ENCODE measurements at regions not wholly inside any gene's neighbourhood (a gene's known extent, or its start where the extent isn't known, plus 50 kb on each side); places are given as distances from the start of the nearest gene placed in this dataset.

DNA sequence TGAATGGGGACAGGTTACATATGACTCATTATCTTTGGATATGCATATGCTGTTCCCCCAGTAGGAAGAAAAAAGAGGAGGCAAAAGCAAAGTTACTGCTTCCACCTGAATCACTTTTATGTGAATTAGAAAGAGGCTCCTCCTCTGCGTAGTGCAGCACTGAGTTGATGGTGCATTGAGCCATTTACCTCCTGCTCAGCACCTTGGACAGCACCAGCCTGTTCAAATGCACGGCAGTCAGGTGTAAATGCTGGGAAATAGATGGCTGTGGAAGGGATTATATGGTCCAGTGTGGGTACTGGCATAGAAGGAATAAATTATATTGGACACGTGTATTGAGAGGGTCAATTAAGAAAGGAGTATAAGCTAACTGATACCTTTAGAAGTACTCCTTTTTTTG lies 541.9 kb upstream of the SEL1L start:
- Histone ChIP-seq H3K27me3 (no peaks in the 10 kb centered on the region), H3K36me3 (no peaks in the 10 kb centered on the region)

DNA sequence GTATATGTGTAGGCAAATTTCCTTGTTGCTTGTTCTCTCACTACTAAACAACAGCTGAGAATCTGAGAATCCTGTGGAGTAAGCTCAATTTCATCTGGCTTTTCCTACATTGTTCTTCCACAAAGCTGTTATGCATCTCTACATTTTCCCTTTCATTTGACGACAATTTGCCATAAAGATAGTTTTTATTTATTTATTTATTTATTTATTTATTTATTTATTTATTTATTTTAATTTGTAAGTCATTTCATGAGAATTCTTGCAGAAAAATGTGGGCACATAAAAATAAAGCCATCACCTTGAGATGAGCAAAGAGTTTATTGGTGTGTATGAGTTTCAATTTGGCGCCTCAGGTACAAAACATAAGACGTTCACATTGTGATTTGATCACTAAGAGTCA lies 545.9 kb upstream of the SEL1L start:
- no peaks in the 10 kb centered on the region for H3K9me3 ChIP-seq (replicated peaks)
- DNase-seq = no peak
- no peaks in the 10 kb centered on the region for H3K4me1 ChIP-seq
- no peaks in the 10 kb centered on the region for H3K27me3 ChIP-seq
- H3K36me3 ChIP-seq = no peaks in the 10 kb centered on the region
- no peak overlapping the region for H3K27ac ChIP-seq
- no peak overlapping the region for H3K4me3 ChIP-seq

More for the DNA sequence above, 541.9 kb upstream of the SEL1L start:
- no peaks in the 10 kb centered on the region for H3K4me1 ChIP-seq
- H3K9me3 ChIP-seq (replicated peaks) = no peaks in the 10 kb centered on the region
- no peak overlapping the region for H3K4me3 ChIP-seq
- DNase-seq = peak; percentile 50 to 74
- H3K27ac ChIP-seq = no peak overlapping the region

DNA sequence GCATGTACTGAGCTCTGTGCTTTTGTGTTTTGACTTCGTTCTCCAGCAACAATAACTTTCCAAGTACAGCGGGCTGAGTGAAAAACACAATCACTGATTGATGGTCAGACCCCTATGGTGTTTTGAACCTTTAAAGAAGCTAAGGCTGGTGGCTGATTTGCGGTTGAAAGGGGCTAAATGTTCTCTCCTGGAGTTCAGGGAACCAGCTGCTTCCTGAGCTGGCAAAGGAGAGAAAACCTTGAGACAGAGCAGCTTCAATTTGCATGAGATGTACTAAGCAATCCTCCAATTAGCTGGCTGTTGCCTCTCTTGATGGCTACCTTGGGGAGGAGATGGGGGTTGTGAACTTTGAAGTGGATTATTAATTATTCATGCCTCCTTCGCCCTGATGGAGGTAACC lies 546.7 kb upstream of the SEL1L start:
- Histone ChIP-seq H3K27me3 (no peaks in the 10 kb centered on the region), H3K9me3 (replicated peaks) (no peaks in the 10 kb centered on the region), H3K36me3 (no peaks in the 10 kb centered on the region), H3K4me3 (no peak overlapping the region), H3K27ac (no peak overlapping the region), H3K4me1 (no peaks in the 10 kb centered on the region)
- DNase-seq = no peak

DNA sequence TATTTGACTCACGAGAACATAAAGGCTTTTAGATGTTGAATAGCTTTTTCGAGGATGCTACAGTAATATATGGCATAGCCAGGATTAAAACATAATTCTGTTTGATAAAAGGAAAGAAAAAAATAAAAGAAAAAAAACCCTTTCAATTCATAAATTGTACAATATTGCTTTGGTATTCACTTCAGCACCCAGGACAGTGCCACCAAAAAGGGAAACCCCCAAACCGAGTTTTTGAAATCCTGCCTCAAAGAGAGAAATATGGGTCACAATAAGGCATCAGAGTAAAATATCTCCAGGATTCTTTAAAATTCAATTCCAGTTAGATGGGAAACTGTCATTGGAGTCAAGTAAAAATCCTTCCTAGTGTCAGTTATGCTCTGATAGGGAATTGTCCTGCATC lies 551.2 kb upstream of the SEL1L start:
- H3K4me3 ChIP-seq = no peak overlapping the region
- H3K36me3 ChIP-seq = no peaks in the 10 kb centered on the region
- peak in 1 of 2 experiments; percentile 14 for DNase-seq
- H3K27ac ChIP-seq = no peak overlapping the region
- no peaks in the 10 kb centered on the region for H3K27me3 ChIP-seq
- no peaks in the 10 kb centered on the region for H3K4me1 ChIP-seq
- H3K9me3 ChIP-seq (replicated peaks) = no peaks in the 10 kb centered on the region

DNA sequence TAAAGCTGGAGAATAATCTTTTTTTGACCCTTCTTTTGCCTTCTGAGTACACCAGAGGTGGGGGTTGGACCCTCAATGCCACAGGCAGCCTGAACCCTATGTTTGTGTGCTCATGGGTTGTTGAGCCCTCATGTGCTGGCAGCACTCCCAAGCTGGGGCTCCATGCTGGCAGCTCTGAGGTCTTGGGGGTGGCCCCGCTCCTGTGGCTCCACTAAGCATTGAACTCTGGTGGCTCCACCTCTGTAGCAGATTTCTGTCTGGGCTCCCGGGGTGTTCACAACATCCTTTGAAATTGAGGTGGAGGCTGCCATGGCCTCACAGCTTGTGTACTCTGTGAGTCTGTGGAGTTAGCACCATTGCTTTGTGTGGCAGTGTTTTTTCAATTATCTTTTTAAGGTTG lies 557.4 kb upstream of the SEL1L start:
- Histone ChIP-seq H3K27me3 (no peaks in the 10 kb centered on the region), H3K4me3 (no peak overlapping the region), H3K9me3 (replicated peaks) (no peaks in the 10 kb centered on the region), H3K36me3 (no peaks in the 10 kb centered on the region), H3K4me1 (no peaks in the 10 kb centered on the region), H3K27ac (no peak overlapping the region)
- no peak for DNase-seq

DNA sequence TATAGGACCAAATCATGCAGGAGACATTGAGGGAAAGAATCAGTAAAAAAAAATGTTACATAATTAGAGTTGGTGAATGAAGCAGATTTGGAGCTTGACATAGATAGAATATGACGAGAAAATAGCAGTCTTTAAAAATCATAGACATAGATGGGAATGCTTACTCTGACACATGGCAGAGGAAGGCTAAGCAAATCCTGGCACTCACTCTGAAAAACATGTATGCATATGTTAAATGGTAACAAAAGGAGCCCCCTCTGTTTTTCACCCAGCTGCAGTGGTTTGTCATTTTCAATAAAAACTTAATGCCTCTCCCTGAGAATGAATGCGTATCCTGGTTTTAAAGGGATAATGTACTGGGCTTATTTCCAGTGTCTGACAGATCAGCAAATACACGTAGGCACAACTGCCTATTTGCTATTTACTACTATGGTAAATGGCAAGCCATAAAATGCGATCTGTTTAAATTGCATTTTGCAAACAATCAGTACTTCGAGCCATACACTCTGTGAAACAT lies 561.2 kb upstream of the SEL1L start:
- H3K36me3 ChIP-seq = no peaks in the 10 kb centered on the region
- H3K27me3 ChIP-seq = no peaks in the 10 kb centered on the region
- no peaks in the 10 kb centered on the region for H3K9me3 ChIP-seq (replicated peaks)
- H3K4me1 ChIP-seq = no peaks in the 10 kb centered on the region
- no peak for DNase-seq
- H3K27ac ChIP-seq = no peak overlapping the region
- no peak overlapping the region for H3K4me3 ChIP-seq

DNA sequence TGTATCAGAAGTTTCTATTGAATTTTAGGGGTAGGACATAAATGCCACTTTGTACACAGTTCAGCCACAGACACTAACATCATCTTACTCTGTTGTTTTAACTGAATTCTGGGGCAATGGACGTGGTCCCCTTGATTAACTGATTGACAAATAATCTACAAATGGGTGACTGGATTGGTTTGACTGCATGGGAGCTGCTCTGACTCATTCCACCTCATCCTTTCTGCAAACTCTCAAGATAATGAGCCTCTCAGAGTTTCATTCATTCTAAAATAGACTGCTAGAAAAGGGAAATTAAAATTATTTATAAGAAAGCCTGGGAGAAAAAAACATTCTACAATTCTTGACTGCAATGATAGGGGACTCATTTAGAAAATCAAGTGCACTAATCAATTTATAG lies 570.4 kb upstream of the SEL1L start:
- Histone ChIP-seq H3K27ac (no peak overlapping the region), H3K9me3 (replicated peaks) (no peaks in the 10 kb centered on the region), H3K27me3 (no peaks in the 10 kb centered on the region), H3K4me1 (no peaks in the 10 kb centered on the region), H3K4me3 (no peak overlapping the region), H3K36me3 (no peaks in the 10 kb centered on the region)
- DNase-seq = no peak

DNA sequence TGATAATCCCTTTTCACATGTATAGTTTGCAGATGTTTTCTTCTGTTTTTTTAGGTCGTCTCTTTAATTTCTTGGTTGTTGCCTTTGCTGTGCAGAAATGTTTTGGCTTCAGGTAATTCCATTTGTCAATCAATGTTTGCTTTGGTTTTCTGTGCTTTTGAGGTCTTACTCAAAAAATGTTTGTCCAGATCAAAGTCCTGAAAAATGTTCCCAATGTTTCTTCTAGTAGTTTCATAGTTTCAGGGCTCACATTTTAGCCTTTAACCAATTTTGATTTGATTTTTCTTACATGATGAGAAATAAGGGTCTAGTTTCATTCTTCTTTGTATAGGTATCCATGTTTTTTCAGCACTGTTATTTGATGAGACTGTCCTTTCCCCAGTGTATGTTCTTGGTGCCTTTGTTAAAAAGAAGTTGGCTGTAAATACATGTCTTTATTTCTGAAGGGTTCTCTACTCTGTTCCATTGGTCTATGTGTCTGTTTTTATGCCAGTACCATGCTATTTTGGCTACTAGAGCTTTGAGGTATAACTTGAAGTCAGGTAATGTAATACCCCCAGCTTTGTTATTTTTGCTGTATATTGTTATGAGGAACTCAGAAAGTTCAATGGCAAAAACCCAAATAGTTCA lies 578.7 kb upstream of the SEL1L start:
- no peaks in the 10 kb centered on the region for H3K27me3 ChIP-seq
- H3K4me1 ChIP-seq = no peaks in the 10 kb centered on the region
- H3K9me3 ChIP-seq (replicated peaks) = no peaks in the 10 kb centered on the region
- no peak overlapping the region for H3K27ac ChIP-seq
- no peak for DNase-seq
- H3K36me3 ChIP-seq = no peaks in the 10 kb centered on the region
- no peak overlapping the region for H3K4me3 ChIP-seq

DNA sequence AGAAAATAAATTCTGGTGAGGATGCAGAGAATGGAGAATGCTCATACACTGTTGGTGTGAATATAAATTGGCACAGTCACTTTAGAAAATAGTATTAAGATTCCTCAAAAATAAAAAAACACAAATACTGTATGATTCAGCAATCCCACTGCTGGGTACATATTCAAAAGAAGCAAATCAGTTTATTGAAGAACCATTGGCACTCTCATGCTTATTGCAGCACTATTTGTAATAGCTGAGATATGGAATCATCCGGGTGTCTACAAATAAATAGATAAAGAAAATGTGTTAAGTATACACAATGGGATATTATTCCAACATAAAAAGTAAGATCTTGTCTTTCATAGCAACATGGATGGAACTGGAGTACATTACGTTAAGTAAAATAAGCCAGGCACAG lies 579.4 kb upstream of the SEL1L start:
- H3K27ac ChIP-seq = no peak overlapping the region
- DNase-seq = no peak
- H3K4me3 ChIP-seq = no peak overlapping the region
- H3K9me3 ChIP-seq (replicated peaks) = no peaks in the 10 kb centered on the region
- H3K4me1 ChIP-seq = no peaks in the 10 kb centered on the region
- no peaks in the 10 kb centered on the region for H3K27me3 ChIP-seq
- no peaks in the 10 kb centered on the region for H3K36me3 ChIP-seq

DNA sequence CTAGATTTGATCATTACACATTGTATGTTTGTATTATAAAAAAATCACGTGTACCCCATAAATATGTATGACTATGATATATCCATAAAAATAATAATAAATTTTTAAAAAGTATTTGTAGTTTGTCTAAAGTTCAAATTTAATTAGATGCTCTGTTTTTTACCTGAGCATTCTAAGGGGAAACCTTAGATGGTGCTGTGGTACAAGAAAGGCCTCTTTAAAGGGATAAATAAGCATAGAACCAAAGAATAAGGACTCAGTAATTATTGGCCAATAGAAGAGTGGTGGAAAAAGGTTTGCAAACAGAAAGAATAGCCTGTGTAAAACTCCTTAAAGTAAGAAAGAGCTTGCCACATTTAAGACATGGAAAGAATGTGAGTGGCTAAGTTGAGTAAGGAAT lies 580.1 kb upstream of the SEL1L start:
- Histone ChIP-seq H3K4me3 (no peak overlapping the region), H3K27me3 (no peaks in the 10 kb centered on the region), H3K36me3 (no peaks in the 10 kb centered on the region), H3K9me3 (replicated peaks) (no peaks in the 10 kb centered on the region), H3K4me1 (no peaks in the 10 kb centered on the region), H3K27ac (no peak overlapping the region)
- no peak for DNase-seq

DNA sequence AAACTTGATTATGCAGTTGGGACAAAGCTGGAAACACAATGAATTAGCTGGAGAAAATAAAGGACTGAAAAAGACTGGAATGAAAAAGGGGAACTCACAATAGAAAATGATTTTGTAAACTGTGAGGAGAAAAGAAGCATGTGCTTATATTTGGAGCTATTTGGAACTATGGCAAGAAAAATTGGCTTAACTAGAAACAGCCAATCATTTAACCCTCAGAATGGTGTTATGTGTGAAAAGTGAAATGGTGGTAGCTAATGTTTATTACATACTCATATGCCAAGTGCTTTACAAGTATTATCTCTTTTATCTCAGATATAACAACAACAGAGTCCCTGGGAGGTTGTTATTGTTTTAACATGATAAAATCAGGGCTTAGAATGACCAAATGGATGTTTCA lies 583.1 kb upstream of the SEL1L start:
- Histone ChIP-seq H3K4me1 (no peaks in the 10 kb centered on the region), H3K4me3 (no peak overlapping the region), H3K9me3 (replicated peaks) (no peaks in the 10 kb centered on the region), H3K27ac (no peak overlapping the region), H3K27me3 (no peaks in the 10 kb centered on the region), H3K36me3 (no peaks in the 10 kb centered on the region)
- DNase-seq = no peak

DNA sequence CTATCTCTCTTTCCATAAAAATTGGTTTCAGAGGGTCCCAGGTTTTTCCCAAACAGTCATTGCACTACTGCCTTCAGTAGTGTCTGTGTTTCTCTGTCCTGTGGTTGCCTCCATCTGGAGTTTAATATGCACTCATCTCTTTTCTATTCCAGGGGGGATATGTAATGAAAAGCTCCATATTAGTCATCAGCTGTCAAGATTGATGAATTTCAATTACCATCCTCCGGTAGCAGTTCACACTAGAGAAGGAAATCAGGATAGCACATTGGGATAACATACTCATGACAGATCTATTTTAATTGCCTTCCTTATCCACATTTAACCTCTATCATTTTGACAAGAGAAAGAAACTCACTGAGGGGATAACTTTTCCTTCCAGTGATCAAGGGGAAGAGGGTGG lies 589.0 kb upstream of the SEL1L start:
- Histone ChIP-seq H3K27me3 (no peaks in the 10 kb centered on the region), H3K36me3 (no peaks in the 10 kb centered on the region), H3K9me3 (replicated peaks) (no peaks in the 10 kb centered on the region), H3K4me1 (no peaks in the 10 kb centered on the region), H3K27ac (no peak overlapping the region), H3K4me3 (no peak overlapping the region)
- DNase-seq = no peak

DNA sequence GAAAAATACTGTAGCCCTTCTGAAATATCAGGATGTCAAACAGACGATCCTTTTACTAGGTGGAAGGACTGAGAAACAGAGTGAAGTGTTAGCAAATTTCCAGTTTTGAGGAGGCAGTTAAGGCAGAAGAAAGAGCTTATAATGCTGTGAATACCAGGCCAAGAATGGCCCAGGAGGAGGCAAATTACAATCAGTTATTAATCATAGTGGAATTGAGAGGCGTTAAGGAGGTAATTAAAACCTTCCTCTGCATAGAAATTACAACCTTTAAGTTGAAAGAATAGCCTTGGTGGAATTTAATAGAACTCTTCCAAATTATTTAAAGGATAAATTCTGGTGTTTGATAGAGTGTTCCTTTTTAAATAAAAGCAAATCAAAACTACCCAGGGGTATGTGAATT lies 590.9 kb upstream of the SEL1L start:
- Histone ChIP-seq H3K36me3 (no peaks in the 10 kb centered on the region), H3K9me3 (replicated peaks) (no peaks in the 10 kb centered on the region), H3K27ac (no peak overlapping the region), H3K4me3 (no peak overlapping the region), H3K27me3 (no peaks in the 10 kb centered on the region), H3K4me1 (no peaks in the 10 kb centered on the region)
- DNase-seq = no peak

DNA sequence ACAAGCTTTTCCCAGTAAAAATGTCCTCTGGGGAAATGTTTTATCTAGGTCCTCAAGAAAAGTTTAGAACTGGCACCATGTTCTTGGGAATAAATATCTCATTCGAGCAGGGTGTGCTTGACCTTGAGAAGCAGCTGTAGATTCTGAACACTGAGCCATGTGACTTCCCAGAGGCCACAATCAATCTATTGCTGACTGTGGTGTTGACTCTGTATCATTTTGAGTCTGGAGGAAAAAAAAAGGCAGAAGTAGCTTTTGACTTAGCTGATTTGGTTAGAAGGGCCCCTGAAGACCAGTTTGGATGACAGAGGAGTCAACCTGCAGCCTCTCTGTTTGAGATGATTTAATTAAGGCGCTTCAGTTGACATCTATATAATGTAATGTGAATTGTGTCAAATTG lies 592.4 kb upstream of the SEL1L start:
- Histone ChIP-seq H3K4me3 (no peak overlapping the region), H3K27ac (no peak overlapping the region), H3K27me3 (no peaks in the 10 kb centered on the region), H3K9me3 (replicated peaks) (no peaks in the 10 kb centered on the region), H3K4me1 (no peaks in the 10 kb centered on the region), H3K36me3 (no peaks in the 10 kb centered on the region)
- no peak for DNase-seq

DNA sequence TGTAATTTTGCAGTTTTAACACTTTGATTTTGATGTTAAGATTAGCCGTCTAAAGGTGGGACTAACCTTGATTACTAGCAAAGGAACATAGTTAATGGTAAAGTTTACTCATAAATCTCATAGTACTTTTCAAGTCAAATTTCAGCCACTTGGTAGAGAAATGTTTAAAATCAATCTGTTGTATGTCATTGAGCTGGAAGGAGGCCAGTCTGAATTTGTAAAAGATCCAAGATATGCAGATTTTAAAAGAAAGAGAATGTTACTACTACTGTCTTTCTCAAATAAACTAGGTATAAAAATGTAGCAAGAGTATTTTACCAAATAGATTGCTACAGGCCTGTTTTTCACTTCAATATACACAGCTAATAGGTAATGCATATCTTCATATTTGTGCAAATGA lies 600.8 kb upstream of the SEL1L start:
- Histone ChIP-seq H3K4me3 (no peak overlapping the region), H3K27ac (no peak overlapping the region), H3K9me3 (replicated peaks) (no peaks in the 10 kb centered on the region), H3K36me3 (no peaks in the 10 kb centered on the region), H3K27me3 (no peaks in the 10 kb centered on the region), H3K4me1 (no peaks in the 10 kb centered on the region)
- DNase-seq = no peak

DNA sequence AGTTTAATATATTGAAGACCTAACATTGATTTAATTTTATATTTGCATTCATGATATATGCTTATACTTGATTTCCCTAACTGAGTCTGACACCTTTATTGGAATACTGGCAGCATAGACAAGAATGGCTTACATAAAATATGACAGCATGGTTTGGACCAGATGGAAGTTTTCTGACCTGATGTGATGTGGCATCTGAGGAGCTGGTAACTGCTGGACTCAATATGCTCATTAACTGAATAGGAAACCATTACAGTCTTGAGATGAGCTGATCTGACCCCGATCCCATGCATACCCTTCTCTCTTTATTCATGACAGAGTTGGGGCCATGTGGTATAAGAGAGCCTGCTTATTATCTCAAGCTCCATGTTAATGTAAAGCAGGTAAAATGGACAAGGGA lies 604.8 kb upstream of the SEL1L start:
- Histone ChIP-seq H3K27me3 (no peaks in the 10 kb centered on the region), H3K27ac (no peak overlapping the region), H3K4me3 (no peak overlapping the region), H3K36me3 (no peaks in the 10 kb centered on the region), H3K9me3 (replicated peaks) (no peaks in the 10 kb centered on the region), H3K4me1 (no peaks in the 10 kb centered on the region)
- no peak for DNase-seq
